PFSK-1 (cell line): ENCODE measurements at regions not wholly inside any gene's neighbourhood (a gene's known extent, or its start where the extent isn't known, plus 50 kb on each side); places are given as distances from the start of the nearest gene placed in this dataset.

ENCODE experiments used
- FOXP2 ChIP-seq: optimal IDR thresholded peaks from 2 replicates; pipeline ENCODE3; 2011; ENCODE audit warnings: borderline replicate concordance, control low read depth, inconsistent platforms; ENCODE audit not compliant: insufficient read depth; ENCODE audit errors: extremely low read length, extremely low read depth
- POLR2AphosphoS5 ChIP-seq: IDR thresholded peaks from 2 replicates; pipeline ENCODE4 v1.6.1; 2012; ENCODE audit warnings: low read depth, mild to moderate bottlenecking, control low read depth, low read length, moderate library complexity
- SIN3A ChIP-seq: IDR thresholded peaks from 2 replicates; pipeline ENCODE4 v1.6.1; 2012; ENCODE audit warnings: mild to moderate bottlenecking, low read length, moderate library complexity, borderline replicate concordance; ENCODE audit not compliant: insufficient read depth
- TAF1 ChIP-seq: IDR thresholded peaks from 2 replicates; pipeline ENCODE4 v1.6.1; 2012; ENCODE audit warnings: low read length, control low read depth, borderline replicate concordance; ENCODE audit not compliant: insufficient read depth
- TF ChIP-seq, protein P1 (sequence below), 2 experiments: IDR thresholded peaks; 2 replicates each; pipeline versions ENCODE4 v1.6.1 to v1.8.0; 2011 to 2012; ENCODE audit warnings: low read depth in 2 of 2, low read length in 2 of 2, control low read depth in 1 of 2, inconsistent platforms in 1 of 2, mild to moderate bottlenecking in 1 of 2, moderate library complexity in 1 of 2; ENCODE audit not compliant: insufficient read depth in 1 of 2

DNA sequence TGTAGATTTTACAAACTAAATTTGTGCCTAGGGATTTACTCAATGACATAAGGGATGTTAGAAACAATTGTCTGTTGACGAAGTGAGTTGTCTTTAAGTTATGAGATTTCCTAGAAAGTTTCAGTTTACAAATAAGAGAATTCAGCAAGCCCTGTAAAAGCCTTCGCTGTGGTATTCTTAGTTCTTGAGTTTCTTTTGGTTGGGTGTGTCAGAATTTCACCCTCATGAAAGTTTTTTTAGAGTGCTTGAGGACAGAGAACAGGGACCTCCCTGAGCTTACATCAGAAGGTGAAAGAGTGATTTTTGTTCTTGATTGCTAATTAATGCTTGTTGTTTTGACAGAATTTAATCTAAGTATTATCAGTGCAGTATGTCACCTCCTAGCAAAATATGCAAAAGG is 2628.2 kb downstream of the ARAP2 start:
- no peak for TF ChIP-seq TAF1
- TF ChIP-seq FOXP2: no peak
- TF ChIP-seq, protein P1, sequence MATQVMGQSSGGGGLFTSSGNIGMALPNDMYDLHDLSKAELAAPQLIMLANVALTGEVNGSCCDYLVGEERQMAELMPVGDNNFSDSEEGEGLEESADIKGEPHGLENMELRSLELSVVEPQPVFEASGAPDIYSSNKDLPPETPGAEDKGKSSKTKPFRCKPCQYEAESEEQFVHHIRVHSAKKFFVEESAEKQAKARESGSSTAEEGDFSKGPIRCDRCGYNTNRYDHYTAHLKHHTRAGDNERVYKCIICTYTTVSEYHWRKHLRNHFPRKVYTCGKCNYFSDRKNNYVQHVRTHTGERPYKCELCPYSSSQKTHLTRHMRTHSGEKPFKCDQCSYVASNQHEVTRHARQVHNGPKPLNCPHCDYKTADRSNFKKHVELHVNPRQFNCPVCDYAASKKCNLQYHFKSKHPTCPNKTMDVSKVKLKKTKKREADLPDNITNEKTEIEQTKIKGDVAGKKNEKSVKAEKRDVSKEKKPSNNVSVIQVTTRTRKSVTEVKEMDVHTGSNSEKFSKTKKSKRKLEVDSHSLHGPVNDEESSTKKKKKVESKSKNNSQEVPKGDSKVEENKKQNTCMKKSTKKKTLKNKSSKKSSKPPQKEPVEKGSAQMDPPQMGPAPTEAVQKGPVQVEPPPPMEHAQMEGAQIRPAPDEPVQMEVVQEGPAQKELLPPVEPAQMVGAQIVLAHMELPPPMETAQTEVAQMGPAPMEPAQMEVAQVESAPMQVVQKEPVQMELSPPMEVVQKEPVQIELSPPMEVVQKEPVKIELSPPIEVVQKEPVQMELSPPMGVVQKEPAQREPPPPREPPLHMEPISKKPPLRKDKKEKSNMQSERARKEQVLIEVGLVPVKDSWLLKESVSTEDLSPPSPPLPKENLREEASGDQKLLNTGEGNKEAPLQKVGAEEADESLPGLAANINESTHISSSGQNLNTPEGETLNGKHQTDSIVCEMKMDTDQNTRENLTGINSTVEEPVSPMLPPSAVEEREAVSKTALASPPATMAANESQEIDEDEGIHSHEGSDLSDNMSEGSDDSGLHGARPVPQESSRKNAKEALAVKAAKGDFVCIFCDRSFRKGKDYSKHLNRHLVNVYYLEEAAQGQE (IDR thresholded peaks at IDR 0.05; ENCODE audit: insufficient read depth in 1 of 2, low read depth in 2 of 2, low read length in 2 of 2): no peak
- no peak for TF ChIP-seq SIN3A
- TF ChIP-seq POLR2AphosphoS5: no peak

DNA sequence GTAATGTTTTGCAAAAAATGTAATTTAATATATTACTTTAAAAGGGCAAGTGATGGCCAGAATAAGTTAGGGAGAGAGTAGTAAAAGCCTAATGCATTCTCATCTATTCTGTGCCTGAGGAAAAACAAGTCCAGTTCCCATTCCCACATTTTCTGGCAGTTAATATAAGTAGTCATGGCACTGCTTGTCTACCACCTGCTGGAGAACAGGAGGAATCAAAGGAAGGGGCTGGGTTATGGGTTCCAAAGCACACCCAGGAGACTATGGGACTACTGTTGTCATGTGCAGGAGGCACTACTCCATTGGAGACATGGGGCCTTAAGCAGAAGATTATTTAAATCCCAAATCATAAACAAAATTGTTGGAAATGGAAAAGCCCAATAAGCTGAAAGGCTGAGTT is 2618.6 kb downstream of the ARAP2 start:
- TF ChIP-seq POLR2AphosphoS5 (no peak), SIN3A (no peak), TAF1 (no peak), FOXP2 (no peak)
- TF ChIP-seq, protein P1 (IDR thresholded peaks at IDR 0.05; ENCODE audit: insufficient read depth in 1 of 2, low read depth in 2 of 2, low read length in 2 of 2): no peak

DNA sequence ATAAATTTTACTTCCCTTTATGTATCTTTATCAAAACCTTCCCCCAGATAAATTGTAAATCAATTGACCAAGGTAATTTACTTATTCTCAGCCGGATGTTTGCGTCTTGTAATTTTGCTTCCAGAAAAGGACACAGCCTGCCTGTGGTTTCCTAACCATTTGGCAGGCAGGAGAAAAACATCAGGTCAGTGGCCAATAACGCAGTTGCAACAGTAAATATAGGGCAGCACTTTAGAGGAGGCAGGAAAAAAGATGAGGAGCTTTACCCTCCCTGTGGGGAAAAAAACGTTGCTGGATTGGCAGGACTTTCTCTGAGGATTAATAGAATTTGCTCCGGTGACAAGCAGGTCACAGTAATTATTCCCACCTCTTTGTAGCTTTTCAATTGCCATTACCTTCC is 2618.1 kb downstream of the ARAP2 start:
- TF ChIP-seq FOXP2 (no peak), POLR2AphosphoS5 (no peak), SIN3A (no peak), TAF1 (no peak)
- TF ChIP-seq, protein P1 (IDR thresholded peaks at IDR 0.05; ENCODE audit: insufficient read depth in 1 of 2, low read depth in 2 of 2, low read length in 2 of 2): no peak

DNA sequence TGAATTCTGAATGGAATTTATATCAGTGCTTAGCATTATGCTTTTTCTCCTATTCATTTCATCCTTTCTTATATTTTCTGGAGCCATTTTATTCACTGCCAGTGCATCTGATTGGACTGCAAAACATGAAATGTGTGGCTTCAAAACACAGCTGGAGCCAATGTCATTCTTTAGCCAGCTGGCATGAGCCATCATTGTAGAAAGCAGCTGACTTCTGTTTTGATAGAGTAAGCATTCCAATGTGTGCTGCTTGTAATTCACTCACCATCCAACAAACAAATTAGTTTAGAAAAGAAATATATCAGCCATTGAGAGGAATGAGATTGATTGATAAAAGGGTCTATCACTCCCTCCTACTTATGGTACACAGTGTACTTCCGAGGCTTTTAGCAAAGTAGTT is 2616.0 kb downstream of the ARAP2 start:
- TF ChIP-seq TAF1: no peak
- TF ChIP-seq FOXP2: no peak
- TF ChIP-seq, protein P1 (IDR thresholded peaks at IDR 0.05; ENCODE audit: insufficient read depth in 1 of 2, low read depth in 2 of 2, low read length in 2 of 2): no peak
- TF ChIP-seq POLR2AphosphoS5: no peak
- no peak for TF ChIP-seq SIN3A

DNA sequence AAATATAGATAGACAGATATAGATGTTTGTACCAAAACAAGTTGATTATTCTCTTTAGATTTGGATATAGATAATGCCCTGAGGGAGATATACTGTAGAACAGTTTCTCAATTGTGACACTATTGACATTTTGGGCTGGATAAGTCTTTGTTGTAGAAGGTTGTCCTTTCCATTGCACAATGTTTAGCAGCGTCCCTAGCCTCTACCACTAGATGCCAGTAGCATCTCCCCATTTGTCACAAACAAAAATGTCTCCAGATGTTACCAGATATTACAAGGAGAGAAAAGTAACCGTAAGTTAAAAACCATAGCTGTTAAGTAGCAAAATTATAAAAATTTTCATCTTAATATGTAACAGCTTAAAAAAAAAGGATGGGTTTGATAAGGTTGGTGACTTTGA is 2595.3 kb downstream of the ARAP2 start:
- TF ChIP-seq FOXP2 (no peak), SIN3A (no peak), TAF1 (no peak), POLR2AphosphoS5 (no peak)
- TF ChIP-seq, protein P1 (IDR thresholded peaks at IDR 0.05; ENCODE audit: insufficient read depth in 1 of 2, low read depth in 2 of 2, low read length in 2 of 2): no peak
